GOT3 (cell line): ENCODE measurements at regions not wholly inside any gene's neighbourhood (a gene's known extent, or its start where the extent isn't known, plus 50 kb on each side); places are given as distances from the start of the nearest gene placed in this dataset.
"Not testable (repeated sequence)": the region's sequence is repeated elsewhere in the genome, so short reads cannot be mapped to it uniquely, and the experiment has no call there.

Experiments used
- DNase-seq: peaks from one replicate; lab custom pipeline; 2025; ENCODE audit warnings: mixed read lengths; lab: John Stamatoyannopoulos, UW

- no peak for DNase-seq
Measured at GRCh38 chr9:745761-746380, 95.6 kb upstream of the DMRT1 start.

- DNase-seq, result no peak
Measured at GRCh38 chr9:746661-747434, 94.6 kb upstream of the DMRT1 start.

- no peak for DNase-seq
Measured at GRCh38 chr9:747567-747966, 93.9 kb upstream of the DMRT1 start.

- no peak for DNase-seq
Measured at GRCh38 chr9:748861-749497, 92.5 kb upstream of the DMRT1 start.

GRCh38 chr9:749716-750115 lies 91.8 kb upstream of the DMRT1 start:
- DNase-seq, result no peak

GRCh38 chr9:750249-750967 lies 91.1 kb upstream of the DMRT1 start:
- no peak for DNase-seq

GRCh38 chr9:751137-752051 lies 90.1 kb upstream of the DMRT1 start:
- no peak for DNase-seq

GRCh38 chr9:752201-752600 lies 89.3 kb upstream of the DMRT1 start:
- DNase-seq, result no peak

- no peak for DNase-seq
Measured at GRCh38 chr9:752681-753200, 88.8 kb upstream of the DMRT1 start.

- not testable (repeated sequence) for DNase-seq
Measured at GRCh38 chr9:753734-754133, 87.8 kb upstream of the DMRT1 start.

GRCh38 chr9:754150-754931 lies 87.2 kb upstream of the DMRT1 start:
- DNase-seq, result no peak

GRCh38 chr9:755454-756381 lies 85.8 kb upstream of the DMRT1 start:
- DNase-seq, result no peak

- no peak for DNase-seq
Measured at GRCh38 chr9:757246-757881, 84.1 kb upstream of the DMRT1 start.

GRCh38 chr9:758146-758545 lies 83.4 kb upstream of the DMRT1 start:
- no peak for DNase-seq

GRCh38 chr9:759541-759940 lies 82.0 kb upstream of the DMRT1 start:
- DNase-seq, result no peak

- DNase-seq, result no peak
Measured at GRCh38 chr9:759983-760736, 81.3 kb upstream of the DMRT1 start.

- no peak for DNase-seq
Measured at GRCh38 chr9:761176-761792, 80.2 kb upstream of the DMRT1 start.
